ENCODE measurements at regions not wholly inside any gene's neighbourhood (a gene's known extent, or its start where the extent isn't known, plus 50 kb on each side); places are given as distances from the start of the nearest gene placed in this dataset.

DNA sequence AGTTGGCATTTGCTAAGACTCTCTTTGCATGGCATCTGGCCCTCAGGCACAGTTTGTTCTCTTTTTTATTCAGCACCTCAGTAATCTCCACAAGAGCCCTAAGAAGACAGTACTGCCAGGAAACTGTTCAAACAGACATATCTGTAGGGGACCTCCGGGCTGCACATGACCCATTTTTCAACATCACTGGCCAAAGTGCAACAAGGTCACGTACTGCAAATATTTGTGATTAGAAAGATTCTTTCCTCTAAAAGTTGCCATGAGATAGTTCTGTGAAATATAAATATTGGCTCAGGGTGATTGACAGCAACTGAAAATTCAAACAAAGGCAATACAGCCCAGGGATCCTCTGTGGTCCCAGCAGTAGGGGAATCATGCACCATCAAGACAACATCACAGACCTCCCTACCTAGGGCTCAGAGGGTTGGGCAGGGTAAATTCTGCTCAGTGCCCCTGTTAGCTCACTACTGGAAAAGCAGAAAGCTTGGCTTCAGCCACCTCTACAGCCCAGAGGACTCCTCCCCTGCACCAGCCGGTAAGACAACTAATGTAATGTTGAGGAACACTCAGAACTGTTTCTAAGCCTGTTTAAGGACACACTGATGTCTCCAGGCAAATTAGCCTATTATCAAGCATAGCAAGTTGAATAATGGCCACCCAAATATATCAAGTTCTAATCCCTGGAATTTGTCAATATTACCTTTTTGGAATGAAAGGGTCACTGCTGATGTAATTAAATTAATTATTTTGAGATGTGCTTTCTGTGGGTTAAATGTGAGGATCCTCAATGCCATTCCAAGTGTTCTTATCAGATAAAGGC, 117.4 kb upstream of the LPP start:
- H3K4me1 ChIP-seq (ENCODE audit: control insufficient read depth in 3 of 3, insufficient read depth in 3 of 3, low read length in 3 of 3), result peaks cover 0 to 14% (median 8%) of the 10 kb centered on the region in 3 donors
- no peak overlapping the region for H3K9ac ChIP-seq (ENCODE audit: low read depth in 1 of 3, low read length in 3 of 3)
- no peak overlapping the region for H3K4me3 ChIP-seq (ENCODE audit: low read length in 3 of 3)
- H3K9me3 ChIP-seq (ENCODE audit: control insufficient read depth in 3 of 3, low read length in 3 of 3), result no peaks in the 10 kb centered on the region
- H3K36me3 ChIP-seq (ENCODE audit: control insufficient read depth in 3 of 3, insufficient read depth in 3 of 3, low read length in 3 of 3), result no peaks in the 10 kb centered on the region
- no peak overlapping the region for H3K27ac ChIP-seq (ENCODE audit: low read depth, low read length)
- no peaks in the 10 kb centered on the region for H3K27me3 ChIP-seq (ENCODE audit: control insufficient read depth in 3 of 3, insufficient read depth in 3 of 3, low read length in 3 of 3)

DNA sequence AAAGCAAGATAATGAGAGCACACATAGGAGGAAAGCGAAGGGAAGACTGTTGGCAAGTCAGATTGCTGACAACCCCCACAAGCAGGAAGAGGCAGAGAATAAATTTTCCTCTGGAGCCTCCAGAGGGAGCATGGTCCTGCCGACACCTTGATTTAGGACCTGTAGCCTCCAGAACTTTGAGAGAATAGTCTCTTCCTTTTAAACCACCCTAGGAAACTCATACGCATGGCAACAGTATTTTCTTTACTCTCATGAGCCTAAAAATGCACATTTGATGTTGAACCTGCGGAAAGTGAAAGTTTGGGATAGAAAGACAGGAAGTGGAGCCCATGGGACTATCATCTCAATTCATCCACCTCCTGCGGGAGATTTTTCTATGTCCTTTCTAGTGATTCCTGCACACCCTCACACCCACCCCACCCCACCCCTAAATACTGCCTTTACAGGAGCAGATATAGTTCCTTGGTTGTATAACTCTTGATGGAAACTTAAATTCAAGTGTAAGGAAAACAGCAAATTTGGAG, 116.7 kb upstream of the LPP start:
- Histone ChIP-seq H3K27ac (ENCODE audit: low read depth, low read length) (no peak overlapping the region), H3K9me3 (ENCODE audit: control insufficient read depth in 3 of 3, low read length in 3 of 3) (no peaks in the 10 kb centered on the region), H3K9ac (ENCODE audit: low read depth in 1 of 3, low read length in 3 of 3) (peak overlapping the region in 1 of 3 donors; percentile 18), H3K4me1 (ENCODE audit: control insufficient read depth in 3 of 3, insufficient read depth in 3 of 3, low read length in 3 of 3) (peaks cover 0 to 15% (median 11%) of the 10 kb centered on the region in 3 donors), H3K4me3 (ENCODE audit: low read length in 3 of 3) (peak overlapping the region in 2 of 3 donors; percentile 27 to 33), H3K36me3 (ENCODE audit: control insufficient read depth in 3 of 3, insufficient read depth in 3 of 3, low read length in 3 of 3) (no peaks in the 10 kb centered on the region), H3K27me3 (ENCODE audit: control insufficient read depth in 3 of 3, insufficient read depth in 3 of 3, low read length in 3 of 3) (no peaks in the 10 kb centered on the region)

DNA sequence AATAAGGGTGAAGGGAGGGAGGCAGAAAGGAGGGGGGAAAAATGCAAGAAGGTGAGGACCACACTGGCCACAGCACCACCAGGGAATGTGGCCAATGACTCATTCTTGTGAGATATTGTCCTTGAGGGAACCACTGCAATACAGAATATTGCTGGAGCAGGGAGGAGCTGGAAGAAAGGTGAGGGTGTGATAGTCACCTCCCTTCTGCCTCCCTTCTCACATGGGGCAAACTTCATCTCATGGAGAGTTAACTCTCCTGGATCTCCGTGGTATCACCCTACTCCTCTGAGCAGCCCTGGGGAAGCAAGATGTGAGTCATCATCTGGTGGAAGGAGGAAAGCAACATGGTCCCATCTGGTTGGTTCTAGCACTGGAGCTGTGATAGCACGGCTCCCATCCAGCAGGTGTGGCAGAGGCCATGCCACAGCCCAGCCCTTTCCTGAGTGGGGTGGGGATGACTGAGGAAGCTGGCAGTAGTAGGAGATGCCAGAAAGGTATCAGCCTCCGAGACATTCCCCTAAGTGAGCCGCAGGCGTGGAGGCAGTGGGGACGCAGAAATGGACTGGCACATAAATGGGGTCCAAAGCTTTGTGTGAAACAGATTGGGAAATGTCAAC, 115.9 kb upstream of the LPP start:
- H3K36me3 ChIP-seq (ENCODE audit: control insufficient read depth in 3 of 3, insufficient read depth in 3 of 3, low read length in 3 of 3), result no peaks in the 10 kb centered on the region
- H3K9ac ChIP-seq (ENCODE audit: low read depth in 1 of 3, low read length in 3 of 3), result peak overlapping the region in 1 of 3 donors; percentile 14
- peaks cover 0 to 19% (median 13%) of the 10 kb centered on the region in 3 donors for H3K4me1 ChIP-seq (ENCODE audit: control insufficient read depth in 3 of 3, insufficient read depth in 3 of 3, low read length in 3 of 3)
- no peaks in the 10 kb centered on the region for H3K27me3 ChIP-seq (ENCODE audit: control insufficient read depth in 3 of 3, insufficient read depth in 3 of 3, low read length in 3 of 3)
- H3K9me3 ChIP-seq (ENCODE audit: control insufficient read depth in 3 of 3, low read length in 3 of 3), result no peaks in the 10 kb centered on the region
- no peak overlapping the region for H3K27ac ChIP-seq (ENCODE audit: low read depth, low read length)
- H3K4me3 ChIP-seq (ENCODE audit: low read length in 3 of 3), result no peak overlapping the region

DNA sequence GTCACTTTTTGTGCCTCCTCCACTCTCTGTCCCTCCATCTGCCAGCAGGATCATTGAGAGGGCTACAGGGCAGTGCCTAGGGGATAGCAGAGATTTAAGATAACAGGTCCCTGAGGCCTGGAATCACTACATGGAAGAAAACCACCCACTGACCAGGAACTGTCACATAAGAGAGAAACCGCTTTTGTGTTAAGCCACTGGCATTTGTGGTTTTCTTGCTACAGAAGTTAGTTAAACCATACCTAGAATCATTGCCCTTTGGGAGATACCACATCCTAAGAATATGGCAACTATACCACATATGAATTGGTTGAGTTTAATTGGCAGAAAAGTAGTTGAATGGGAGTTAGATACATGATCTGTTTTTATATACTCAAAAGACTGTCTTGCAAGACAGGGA, 112.8 kb upstream of the LPP start:
- Histone ChIP-seq H3K4me1 (ENCODE audit: control insufficient read depth in 3 of 3, insufficient read depth in 3 of 3, low read length in 3 of 3) (peaks cover 0 to 19% (median 13%) of the 10 kb centered on the region in 3 donors), H3K36me3 (ENCODE audit: control insufficient read depth in 3 of 3, insufficient read depth in 3 of 3, low read length in 3 of 3) (no peaks in the 10 kb centered on the region), H3K4me3 (ENCODE audit: low read length in 3 of 3) (no peak overlapping the region), H3K9ac (ENCODE audit: low read depth in 1 of 3, low read length in 3 of 3) (no peak overlapping the region), H3K9me3 (ENCODE audit: control insufficient read depth in 3 of 3, low read length in 3 of 3) (no peaks in the 10 kb centered on the region), H3K27ac (ENCODE audit: low read depth, low read length) (no peak overlapping the region), H3K27me3 (ENCODE audit: control insufficient read depth in 3 of 3, insufficient read depth in 3 of 3, low read length in 3 of 3) (no peaks in the 10 kb centered on the region)

DNA sequence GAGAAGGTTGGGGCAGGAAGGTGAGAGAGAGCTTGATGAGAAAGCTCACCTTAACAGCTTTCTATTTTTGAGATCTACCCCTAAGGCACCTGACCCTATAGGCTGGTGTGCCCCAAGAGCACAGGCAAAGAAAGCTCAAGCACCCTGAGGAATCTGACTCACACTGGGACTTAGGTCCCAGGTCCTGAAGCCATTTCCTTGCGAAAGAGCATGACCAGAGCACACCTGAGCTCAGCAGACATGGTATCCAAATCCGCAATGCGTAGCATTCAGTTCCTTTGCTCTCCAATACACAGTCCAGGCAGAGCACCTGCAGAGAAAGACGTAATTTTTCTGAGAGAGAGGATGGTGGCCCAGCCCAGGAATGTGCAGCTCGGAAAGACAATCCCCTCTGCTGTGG, 112.1 kb upstream of the LPP start:
- no peak overlapping the region for H3K27ac ChIP-seq (ENCODE audit: low read depth, low read length)
- no peaks in the 10 kb centered on the region for H3K36me3 ChIP-seq (ENCODE audit: control insufficient read depth in 3 of 3, insufficient read depth in 3 of 3, low read length in 3 of 3)
- H3K9ac ChIP-seq (ENCODE audit: low read depth in 1 of 3, low read length in 3 of 3), result no peak overlapping the region
- no peak overlapping the region for H3K4me3 ChIP-seq (ENCODE audit: low read length in 3 of 3)
- H3K4me1 ChIP-seq (ENCODE audit: control insufficient read depth in 3 of 3, insufficient read depth in 3 of 3, low read length in 3 of 3), result peaks cover 6 to 18% (median 9%) of the 10 kb centered on the region in 3 donors
- H3K9me3 ChIP-seq (ENCODE audit: control insufficient read depth in 3 of 3, low read length in 3 of 3), result no peaks in the 10 kb centered on the region
- H3K27me3 ChIP-seq (ENCODE audit: control insufficient read depth in 3 of 3, insufficient read depth in 3 of 3, low read length in 3 of 3), result no peaks in the 10 kb centered on the region

DNA sequence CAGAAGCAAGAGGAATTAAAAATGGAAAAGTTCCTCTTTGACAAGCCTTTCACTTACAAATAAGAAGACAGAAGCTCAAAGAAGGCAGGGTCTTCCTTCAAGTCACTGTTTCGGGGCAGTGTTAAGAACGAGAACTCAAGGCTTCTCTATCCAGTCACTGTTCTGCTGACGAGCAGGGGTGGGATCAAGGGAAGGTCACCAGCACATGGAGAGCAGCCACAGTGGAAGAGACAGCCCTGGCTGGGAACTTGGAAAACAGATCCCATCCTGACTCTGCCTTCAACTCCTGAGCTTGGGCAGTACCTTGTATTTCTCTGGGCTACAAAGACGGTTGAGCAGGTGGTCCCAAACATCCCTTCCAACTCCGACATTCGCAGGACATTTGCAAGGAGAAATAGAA, 111.5 kb upstream of the LPP start:
- Histone ChIP-seq H3K27me3 (ENCODE audit: control insufficient read depth in 3 of 3, insufficient read depth in 3 of 3, low read length in 3 of 3) (no peaks in the 10 kb centered on the region), H3K36me3 (ENCODE audit: control insufficient read depth in 3 of 3, insufficient read depth in 3 of 3, low read length in 3 of 3) (no peaks in the 10 kb centered on the region), H3K4me3 (ENCODE audit: low read length in 3 of 3) (no peak overlapping the region), H3K9ac (ENCODE audit: low read depth in 1 of 3, low read length in 3 of 3) (no peak overlapping the region), H3K9me3 (ENCODE audit: control insufficient read depth in 3 of 3, low read length in 3 of 3) (no peaks in the 10 kb centered on the region), H3K4me1 (ENCODE audit: control insufficient read depth in 3 of 3, insufficient read depth in 3 of 3, low read length in 3 of 3) (peaks cover 5 to 18% (median 6%) of the 10 kb centered on the region in 3 donors), H3K27ac (ENCODE audit: low read depth, low read length) (no peak overlapping the region)

DNA sequence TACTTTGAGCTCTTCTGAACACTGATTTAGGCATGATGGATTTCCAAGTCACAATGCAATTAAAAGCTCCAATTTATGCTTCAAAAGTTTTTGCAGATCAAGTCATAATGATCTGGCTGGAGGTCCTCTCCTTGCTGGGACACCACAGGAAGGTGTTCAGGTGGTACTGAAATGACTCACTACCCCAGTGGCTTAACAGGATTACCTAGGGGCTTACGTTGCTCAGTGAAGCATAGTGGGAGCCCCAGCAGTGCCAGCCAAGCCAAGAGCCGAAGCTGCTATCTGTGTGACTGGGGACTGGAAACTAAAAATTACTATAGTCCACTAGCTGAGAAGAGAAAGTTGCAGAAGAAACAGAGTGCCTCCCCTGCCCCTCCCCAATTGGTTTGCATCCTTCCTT, 110.1 kb upstream of the LPP start:
- Histone ChIP-seq H3K27me3 (ENCODE audit: control insufficient read depth in 3 of 3, insufficient read depth in 3 of 3, low read length in 3 of 3) (no peaks in the 10 kb centered on the region), H3K9me3 (ENCODE audit: control insufficient read depth in 3 of 3, low read length in 3 of 3) (no peaks in the 10 kb centered on the region), H3K27ac (ENCODE audit: low read depth, low read length) (no peak overlapping the region), H3K36me3 (ENCODE audit: control insufficient read depth in 3 of 3, insufficient read depth in 3 of 3, low read length in 3 of 3) (no peaks in the 10 kb centered on the region), H3K4me3 (ENCODE audit: low read length in 3 of 3) (no peak overlapping the region), H3K9ac (ENCODE audit: low read depth in 1 of 3, low read length in 3 of 3) (no peak overlapping the region), H3K4me1 (ENCODE audit: control insufficient read depth in 3 of 3, insufficient read depth in 3 of 3, low read length in 3 of 3) (peaks cover 5 to 14% (median 6%) of the 10 kb centered on the region in 3 donors)

DNA sequence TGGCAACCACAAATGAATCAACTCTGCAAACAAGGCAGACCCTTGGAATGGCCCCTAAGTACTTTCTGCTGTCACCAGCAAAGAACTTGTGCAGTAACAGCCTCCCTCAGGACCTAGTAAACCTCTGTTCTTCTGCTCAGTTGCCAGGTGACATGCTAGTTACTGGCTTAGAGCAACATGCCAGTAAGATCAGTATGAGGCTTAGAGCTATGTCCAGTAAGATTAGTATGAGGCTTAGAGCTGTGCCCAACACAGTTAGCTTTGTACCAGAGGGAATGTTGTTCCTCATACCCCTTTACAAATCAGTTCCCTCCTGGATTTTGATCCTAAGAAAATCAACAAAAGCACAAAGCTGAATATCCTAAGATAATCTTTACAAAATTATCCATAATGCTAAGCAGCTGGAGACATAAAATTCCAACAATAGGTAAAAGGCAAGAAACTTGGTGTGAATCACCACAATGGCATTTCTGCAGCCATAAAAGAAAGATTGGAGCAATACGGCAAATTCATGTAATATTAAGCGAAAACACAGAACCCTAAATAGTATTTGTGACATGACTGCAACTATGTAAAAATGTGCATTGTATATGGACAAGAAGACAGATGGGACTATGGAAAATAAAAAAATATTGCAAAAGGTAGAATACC, 107.3 kb upstream of the LPP start:
- H3K4me1 ChIP-seq (ENCODE audit: control insufficient read depth in 3 of 3, insufficient read depth in 3 of 3, low read length in 3 of 3), result peaks cover 5 to 17% (median 9%) of the 10 kb centered on the region in 3 donors
- no peak overlapping the region for H3K4me3 ChIP-seq (ENCODE audit: low read length in 3 of 3)
- H3K27me3 ChIP-seq (ENCODE audit: control insufficient read depth in 3 of 3, insufficient read depth in 3 of 3, low read length in 3 of 3), result no peaks in the 10 kb centered on the region
- H3K27ac ChIP-seq (ENCODE audit: low read depth, low read length), result no peak overlapping the region
- H3K36me3 ChIP-seq (ENCODE audit: control insufficient read depth in 3 of 3, insufficient read depth in 3 of 3, low read length in 3 of 3), result no peaks in the 10 kb centered on the region
- H3K9ac ChIP-seq (ENCODE audit: low read depth in 1 of 3, low read length in 3 of 3), result no peak overlapping the region
- H3K9me3 ChIP-seq (ENCODE audit: control insufficient read depth in 3 of 3, low read length in 3 of 3), result no peaks in the 10 kb centered on the region

DNA sequence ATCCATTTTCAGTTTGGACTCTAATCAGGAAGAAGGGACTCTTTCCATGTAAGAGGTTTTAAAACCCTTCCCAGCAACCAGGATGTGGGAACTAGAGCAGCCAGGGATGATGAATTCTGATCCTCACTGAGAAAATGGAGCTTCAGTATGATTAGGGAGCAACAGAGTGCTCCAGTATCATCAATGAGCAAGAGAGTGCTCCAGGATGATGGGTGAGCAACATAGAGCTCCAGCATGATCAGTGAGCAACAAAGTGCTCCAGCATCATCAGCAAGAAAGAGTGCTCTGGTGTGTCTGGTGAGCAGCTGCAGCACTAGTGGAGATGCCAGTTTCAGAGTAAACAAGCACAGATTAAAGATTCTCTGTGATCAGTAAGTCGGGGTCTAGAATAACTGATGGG, 106.4 kb upstream of the LPP start:
- no peak overlapping the region for H3K4me3 ChIP-seq (ENCODE audit: low read length in 3 of 3)
- H3K4me1 ChIP-seq (ENCODE audit: control insufficient read depth in 3 of 3, insufficient read depth in 3 of 3, low read length in 3 of 3), result peaks cover 5 to 16% (median 13%) of the 10 kb centered on the region in 3 donors
- H3K9ac ChIP-seq (ENCODE audit: low read depth in 1 of 3, low read length in 3 of 3), result no peak overlapping the region
- H3K27me3 ChIP-seq (ENCODE audit: control insufficient read depth in 3 of 3, insufficient read depth in 3 of 3, low read length in 3 of 3), result no peaks in the 10 kb centered on the region
- no peak overlapping the region for H3K27ac ChIP-seq (ENCODE audit: low read depth, low read length)
- H3K9me3 ChIP-seq (ENCODE audit: control insufficient read depth in 3 of 3, low read length in 3 of 3), result no peaks in the 10 kb centered on the region
- H3K36me3 ChIP-seq (ENCODE audit: control insufficient read depth in 3 of 3, insufficient read depth in 3 of 3, low read length in 3 of 3), result no peaks in the 10 kb centered on the region

All from skeletal muscle tissue (tissue), 3 donors.